Ovary (tissue), 7 donors: ENCODE measurements at regions not wholly inside any gene's neighbourhood (a gene's known extent, or its start where the extent isn't known, plus 50 kb on each side); places are given as distances from the start of the nearest gene placed in this dataset.

ENCODE experiments used
- DNase-seq, 5 donors: peaks; one replicate each; pipeline ENCODE4 v3.0.0-alpha.2; 2019 to 2020
- H3K27ac ChIP-seq, 2 donors: fragments of 200-600 bp; one replicate each; pipeline versions ENCODE4 v1.5.1 to v1.8.0; 2019 to 2022
- H3K27me3 ChIP-seq: fragments of 200-600 bp; one replicate; pipeline ENCODE4 v1.8.0; 2022
- H3K36me3 ChIP-seq: fragments of 200-600 bp; sonication (generic); one replicate; pipeline ENCODE4 v1.5.1; 2019
- H3K4me1 ChIP-seq: one replicate; pipeline ENCODE4 v1.8.1; 2013; ENCODE audit warnings: mild to moderate bottlenecking, moderate library complexity; ENCODE audit not compliant: insufficient read depth
- H3K4me3 ChIP-seq: fragments of 200-600 bp; sonication (generic); one replicate; pipeline ENCODE4 v1.5.1; 2017
- H3K9me3 ChIP-seq, 2 donors: fragments of 200-600 bp in 1 of 2; sonication (generic) in 1 of 2; one replicate each; pipeline versions ENCODE4 v1.5.1 to v1.8.1; 2013 to 2019; ENCODE audit warnings: mild to moderate bottlenecking in 1 of 2, moderate library complexity in 1 of 2
- EP300 ChIP-seq: sonication (generic); formaldehyde crosslinking; IDR thresholded peaks from one replicate; pipeline ENCODE4 v1.6.1; 2017; ENCODE audit warnings: antibody characterized with exemption
- POLR2A ChIP-seq: fragments of 450-650 bp; IDR thresholded peaks from one replicate; pipeline ENCODE4 v1.6.1; 2017; ENCODE audit warnings: antibody characterized with exemption, mild to moderate bottlenecking, moderate library complexity
- WGBS, 3 donors: extraction: QIAGEN DNeasy Blood & Tissue Kit in 1 of 3; methylation state at CpG; one replicate each; pipeline versions ENCODE4 v1.1.5 to v1.1.7; 2013 to 2017; 5-methylcytosine and 5-hydroxymethylcytosine counted together
- intact Hi-C, 4 donors: fragments of 100-400 bp; cut with DNase I; formaldehyde crosslinking; loops; one replicate each; pipeline versions ENCODE4 v1.11.0 to v1.15.1; 2022 to 2023
- TF ChIP-seq, protein P1 (sequence below), 3 donors: fragments of 450-650 bp in 2 of 3; fragments of 200-600 bp in 1 of 3; IDR thresholded peaks; one replicate each; pipeline versions ENCODE4 v1.5.1 to v1.8.0; 2016 to 2022; ENCODE audit warnings: antibody characterized with exemption in 3 of 3, mild to moderate bottlenecking in 1 of 3
- donor health status: DM: no; HTN: no; CAD: no; lungs with moderate emphysema.
- donor health status: DM: no; HTN: no; CAD: no.
- donor health status: Bipolar disorder and iron deficiency.
- donor health status: DM: no; HTN: no; CAD: no.
- donor health status: DM: yes; HTN: yes; CAD: no.

DNA sequence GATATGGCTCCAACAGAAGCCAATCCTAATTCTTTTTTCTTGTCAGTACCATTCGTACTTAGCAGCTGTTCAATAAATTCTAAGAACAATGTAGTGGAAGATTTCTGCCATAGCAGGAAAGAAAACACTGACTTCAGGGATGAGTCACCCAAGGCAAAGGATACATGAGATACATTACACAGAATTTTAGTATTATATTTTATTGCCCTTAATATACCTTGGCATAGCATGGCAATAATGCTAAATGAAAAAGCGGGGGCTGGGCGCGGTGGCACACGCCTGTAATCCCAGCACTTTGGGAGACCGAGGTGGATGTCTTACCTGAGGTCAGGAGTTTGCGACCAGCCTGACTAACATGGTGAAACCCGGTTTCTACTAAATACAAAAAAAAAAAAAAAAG, 619.1 kb upstream of the DAB2 start:
- 90 to 95% (median 94%) methylated on average over 8 of the region's 8 CpGs for WGBS, 3 donors
- H3K4me1 ChIP-seq = no peaks in the 10 kb centered on the region
- no peaks in the 10 kb centered on the region for H3K9me3 ChIP-seq
- TF ChIP-seq, protein P1, sequence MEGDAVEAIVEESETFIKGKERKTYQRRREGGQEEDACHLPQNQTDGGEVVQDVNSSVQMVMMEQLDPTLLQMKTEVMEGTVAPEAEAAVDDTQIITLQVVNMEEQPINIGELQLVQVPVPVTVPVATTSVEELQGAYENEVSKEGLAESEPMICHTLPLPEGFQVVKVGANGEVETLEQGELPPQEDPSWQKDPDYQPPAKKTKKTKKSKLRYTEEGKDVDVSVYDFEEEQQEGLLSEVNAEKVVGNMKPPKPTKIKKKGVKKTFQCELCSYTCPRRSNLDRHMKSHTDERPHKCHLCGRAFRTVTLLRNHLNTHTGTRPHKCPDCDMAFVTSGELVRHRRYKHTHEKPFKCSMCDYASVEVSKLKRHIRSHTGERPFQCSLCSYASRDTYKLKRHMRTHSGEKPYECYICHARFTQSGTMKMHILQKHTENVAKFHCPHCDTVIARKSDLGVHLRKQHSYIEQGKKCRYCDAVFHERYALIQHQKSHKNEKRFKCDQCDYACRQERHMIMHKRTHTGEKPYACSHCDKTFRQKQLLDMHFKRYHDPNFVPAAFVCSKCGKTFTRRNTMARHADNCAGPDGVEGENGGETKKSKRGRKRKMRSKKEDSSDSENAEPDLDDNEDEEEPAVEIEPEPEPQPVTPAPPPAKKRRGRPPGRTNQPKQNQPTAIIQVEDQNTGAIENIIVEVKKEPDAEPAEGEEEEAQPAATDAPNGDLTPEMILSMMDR (IDR thresholded peaks at IDR 0.05) = no peak
- TF ChIP-seq POLR2A = no peak
- TF ChIP-seq EP300 = no peak
- H3K36me3 ChIP-seq = no peaks in the 10 kb centered on the region
- H3K27me3 ChIP-seq = no peaks in the 10 kb centered on the region
- intact Hi-C loops = no loop called here
- DNase-seq = no peak
- no peak overlapping the region for H3K4me3 ChIP-seq
- H3K27ac ChIP-seq = no peak overlapping the region

DNA sequence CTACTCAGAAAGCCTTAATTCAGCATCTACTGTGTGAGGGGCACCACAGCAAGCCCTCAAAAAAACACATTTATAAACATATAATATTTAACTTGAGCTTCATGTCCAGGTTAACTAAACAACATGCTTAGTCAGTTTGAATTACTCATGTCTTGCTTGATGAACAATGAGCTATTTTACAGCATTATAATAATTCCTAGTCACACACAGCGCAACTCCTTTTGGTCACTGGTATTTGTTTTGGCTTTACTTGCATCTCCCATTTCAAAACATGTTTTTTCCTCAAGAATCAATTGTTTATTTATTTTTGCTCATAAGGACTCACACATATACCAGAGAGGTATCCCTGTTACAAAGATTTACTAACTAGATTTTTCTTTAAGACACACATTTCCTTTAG, 616.7 kb upstream of the DAB2 start:
- intact Hi-C loops = no loop called here
- no peaks in the 10 kb centered on the region for H3K9me3 ChIP-seq
- H3K27ac ChIP-seq = no peak overlapping the region

DNA sequence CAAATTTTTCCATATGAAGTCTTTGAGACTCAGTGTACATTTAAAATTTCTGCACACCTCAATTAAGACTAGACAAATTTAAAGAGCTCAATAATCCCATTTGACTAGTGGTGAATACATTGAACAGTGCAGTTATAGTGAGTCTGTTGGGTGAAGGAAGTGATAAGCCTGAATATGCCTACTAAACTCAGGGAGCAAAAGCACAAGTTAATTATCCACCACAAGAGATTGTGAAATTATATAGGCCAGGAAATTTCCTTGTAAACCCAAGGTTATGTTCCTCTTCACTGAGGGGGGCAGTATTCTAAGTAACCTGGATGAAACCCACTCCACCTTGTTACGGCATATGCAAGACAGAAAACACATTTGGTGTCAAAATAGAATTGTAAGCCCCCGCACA, 612.9 kb upstream of the DAB2 start:
- no peak overlapping the region for H3K27ac ChIP-seq
- H3K36me3 ChIP-seq = no peaks in the 10 kb centered on the region
- intact Hi-C loops = no loop called here
- H3K27me3 ChIP-seq = no peaks in the 10 kb centered on the region
- WGBS, 3 donors = 79 to 89% (median 86%) methylated on average over 2 of the region's 2 CpGs
- DNase-seq = no peak
- no peaks in the 10 kb centered on the region for H3K4me1 ChIP-seq
- TF ChIP-seq POLR2A = no peak
- TF ChIP-seq EP300 = no peak
- TF ChIP-seq, protein P1 (IDR thresholded peaks at IDR 0.05) = no peak
- no peak overlapping the region for H3K4me3 ChIP-seq
- no peaks in the 10 kb centered on the region for H3K9me3 ChIP-seq

More for the DNA sequence above, 616.7 kb upstream of the DAB2 start:
- no peaks in the 10 kb centered on the region for H3K4me1 ChIP-seq
- no peaks in the 10 kb centered on the region for H3K27me3 ChIP-seq
- TF ChIP-seq POLR2A (no peak), EP300 (no peak)
- TF ChIP-seq, protein P1 (IDR thresholded peaks at IDR 0.05) = no peak
- H3K4me3 ChIP-seq = no peak overlapping the region
- no peak for DNase-seq
- H3K36me3 ChIP-seq = no peaks in the 10 kb centered on the region
- WGBS, 3 donors = 89 to 95% (median 91%) methylated on average over 1 of the region's 1 CpG

DNA sequence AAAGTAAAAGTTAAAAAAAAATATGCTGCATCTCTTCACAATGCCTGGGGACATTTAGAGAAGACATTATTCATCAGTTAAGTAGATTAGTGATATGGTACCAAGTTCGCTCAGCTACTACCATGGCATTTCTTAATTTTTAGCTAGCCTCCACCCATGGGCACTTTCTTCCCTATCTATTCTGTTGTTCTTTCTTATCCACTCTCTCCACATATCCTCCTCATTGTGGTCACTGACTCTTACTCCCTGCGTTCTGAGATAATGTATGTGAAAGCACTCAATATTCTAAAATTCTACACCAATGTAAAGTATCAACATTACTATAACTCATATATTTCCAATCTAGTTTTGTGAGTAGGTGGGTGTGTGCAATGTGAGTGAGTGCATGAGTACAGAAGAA, 609.7 kb upstream of the DAB2 start:
- H3K4me3 ChIP-seq = no peak overlapping the region
- TF ChIP-seq EP300 = no peak
- TF ChIP-seq POLR2A = no peak
- TF ChIP-seq, protein P1 (IDR thresholded peaks at IDR 0.05) = no peak
- H3K9me3 ChIP-seq = no peaks in the 10 kb centered on the region
- no peak for DNase-seq
- H3K27me3 ChIP-seq = no peaks in the 10 kb centered on the region
- no peak overlapping the region for H3K27ac ChIP-seq
- 75 to 90% (median 82%) methylated on average over 2 of the region's 2 CpGs for WGBS, 3 donors
- no peaks in the 10 kb centered on the region for H3K36me3 ChIP-seq
- intact Hi-C loops = no loop called here
- no peaks in the 10 kb centered on the region for H3K4me1 ChIP-seq

DNA sequence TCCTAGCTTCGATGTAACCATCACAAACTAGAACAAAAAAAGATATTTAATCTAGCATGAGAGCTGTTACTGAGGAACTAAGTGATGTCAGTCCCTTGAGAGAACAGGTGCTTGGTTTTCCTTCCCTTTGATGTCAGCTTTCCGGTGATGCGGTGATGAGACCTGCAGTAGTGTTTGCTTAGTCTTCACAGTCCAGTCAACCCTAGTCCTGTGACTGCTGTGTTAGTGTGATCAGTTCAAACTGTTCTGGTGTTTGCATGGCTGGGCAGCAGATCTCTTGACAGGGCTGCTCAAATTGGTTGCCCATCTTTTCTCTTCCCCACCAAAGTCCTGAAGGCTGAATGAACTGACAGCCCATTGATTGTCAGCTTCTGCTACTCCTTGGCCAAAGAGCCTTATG, 608.6 kb upstream of the DAB2 start:
- no peaks in the 10 kb centered on the region for H3K27me3 ChIP-seq
- DNase-seq = no peak
- no peaks in the 10 kb centered on the region for H3K9me3 ChIP-seq
- intact Hi-C loops = no loop called here
- H3K4me3 ChIP-seq = no peak overlapping the region
- H3K36me3 ChIP-seq = no peaks in the 10 kb centered on the region
- WGBS, 3 donors = 83 to 87% (median 85%) methylated on average over 3 of the region's 3 CpGs
- TF ChIP-seq EP300 (no peak), POLR2A (no peak)
- TF ChIP-seq, protein P1 (IDR thresholded peaks at IDR 0.05) = no peak
- H3K27ac ChIP-seq = no peak overlapping the region
- no peaks in the 10 kb centered on the region for H3K4me1 ChIP-seq
